Pancreas (tissue), 10 donors: ENCODE measurements at regions not wholly inside any gene's neighbourhood (a gene's known extent, or its start where the extent isn't known, plus 50 kb on each side); places are given as distances from the start of the nearest gene placed in this dataset.

Experiments used
- ATAC-seq, 4 donors: fragments of 200-7000 bp; cut with Tn5 transposase; one replicate each; pipeline versions ENCODE4 v1.8.0 to v1.9.1; 2020; ENCODE audit warnings: mild to moderate bottlenecking in 4 of 4, moderate library complexity in 4 of 4
- DNase-seq, 6 donors: peaks; one replicate each; pipeline ENCODE4 v3.0.0-alpha.2; 2020
- FAIRE-seq: peaks from 2 replicates; lab custom pipeline; 2012; peaks lifted over from hg19 to GRCh38; lab: Jason Lieb, UNC
- H3K27ac ChIP-seq, 4 donors: fragments of 200-600 bp; sonication (generic); 1 replicate in 3 of 4; 2 replicates in 1 of 4; pipeline versions ENCODE4 v1.5.0 to v1.8.0; 2020
- H3K27me3 ChIP-seq, 4 donors: fragments of 200-600 bp; one replicate each; pipeline ENCODE4 v1.8.0; 2021
- H3K36me3 ChIP-seq, 3 donors: fragments of 200-600 bp; sonication (generic) in 1 of 3; one replicate each; pipeline versions ENCODE4 v1.5.0 to v1.8.0; 2020 to 2021
- H3K4me1 ChIP-seq, 3 donors: fragments of 200-600 bp; one replicate each; pipeline ENCODE4 v1.8.0; 2021
- H3K4me3 ChIP-seq, 4 donors: fragments of 200-600 bp; sonication (generic) in 2 of 4; one replicate each; pipeline versions ENCODE4 v1.5.0 to v1.8.0; 2020 to 2021
- H3K9me3 ChIP-seq, 4 donors: fragments of 200-600 bp; one replicate each; pipeline ENCODE4 v1.8.0; 2021
- CTCF ChIP-seq, 4 donors: fragments of 200-600 bp; sonication (generic) in 3 of 4; IDR thresholded peaks; one replicate each; pipeline versions ENCODE4 v1.5.0 to v1.8.0; 2021; ENCODE audit warnings: antibody characterized with exemption in 4 of 4
- WGBS, 2 donors: extraction: QIAGEN DNeasy Blood & Tissue Kit; methylation state at CpG; one replicate each; pipeline ENCODE4 v1.1.7; 2013; 5-methylcytosine and 5-hydroxymethylcytosine counted together
- intact Hi-C, 3 donors: fragments of 100-400 bp; cut with DNase I; formaldehyde crosslinking; loops; one replicate each; pipeline versions ENCODE4 v1.11.1 to v1.14.2; 2022
- donor health status: healthy with polysubstance abuse.
- donor health status: DM: no; HTN: no; CAD: no; lungs with moderate emphysema.
- donor health status: DM: no; HTN: no; CAD: no.
- donor health status: control.
- donor health status: control.
- donor health status: Bipolar disorder and iron deficiency.
- donor health status: DM: yes; HTN: yes; CAD: no.
- donor health status: DM: no; HTN: no; CAD: no.
- donor health status: DM: no; HTN: no; CAD: no.
- donor health status: DM: yes; HTN: yes; CAD: no.

GRCh38 chr6:139839506-139840156 lies 465.2 kb upstream of the CITED2 start:
- no peak overlapping the region for H3K4me3 ChIP-seq
- DNase-seq = peak in 2 of 6 donors; percentile 2 to 29

GRCh38 chr6:139834232-139834631 lies 459.8 kb upstream of the CITED2 start:
- Histone ChIP-seq H3K36me3 (no peaks in the 10 kb centered on the region), H3K27ac (no peak overlapping the region), H3K9me3 (no peaks in the 10 kb centered on the region), H3K4me1 (no peaks in the 10 kb centered on the region), H3K4me3 (no peak overlapping the region), H3K27me3 (no peaks in the 10 kb centered on the region)
- intact Hi-C loops = no loop called here
- no peak for TF ChIP-seq CTCF (IDR thresholded peaks at IDR 0.05)
- WGBS, 2 donors = 74 to 81% methylated on average over 5 of the region's 5 CpGs
- FAIRE-seq (no peak), DNase-seq (no peak), ATAC-seq (no peak)

More at GRCh38 chr6:139839506-139840156, 465.2 kb upstream of the CITED2 start:
- no peaks in the 10 kb centered on the region for H3K9me3 ChIP-seq
- intact Hi-C loops = no loop called here
- no peaks in the 10 kb centered on the region for H3K36me3 ChIP-seq
- H3K27me3 ChIP-seq = no peaks in the 10 kb centered on the region
- FAIRE-seq (no peak), ATAC-seq (peak in 3 of 4 donors; percentile 39 to 83 (median 83))
- peak overlapping the region in 1 of 4 donors; percentile 41 for H3K27ac ChIP-seq
- no peak for TF ChIP-seq CTCF (IDR thresholded peaks at IDR 0.05)
- peaks cover 0 to 7% (median 0%) of the 10 kb centered on the region in 3 donors for H3K4me1 ChIP-seq
- 84 to 93% methylated on average over 7 of the region's 7 CpGs for WGBS, 2 donors

- intact Hi-C loops = no loop called here
- DNase-seq (no peak), FAIRE-seq (no peak), ATAC-seq (peak in 1 of 4 donors; percentile 41)
- no peaks in the 10 kb centered on the region for H3K4me1 ChIP-seq
- no peaks in the 10 kb centered on the region for H3K36me3 ChIP-seq
- no peak overlapping the region for H3K4me3 ChIP-seq
- no peak overlapping the region for H3K27ac ChIP-seq
- WGBS, 2 donors = 56 to 70% methylated on average over 4 of the region's 4 CpGs
- no peaks in the 10 kb centered on the region for H3K9me3 ChIP-seq
- TF ChIP-seq CTCF (IDR thresholded peaks at IDR 0.05) = no peak
- no peaks in the 10 kb centered on the region for H3K27me3 ChIP-seq
These were observed 459.1 kb upstream of the CITED2 start for GRCh38 chr6:139833592-139833991.

GRCh38 chr6:139832493-139833305 lies 458.3 kb upstream of the CITED2 start:
- ATAC-seq (no peak), DNase-seq (no peak), FAIRE-seq (no peak)
- no peak for TF ChIP-seq CTCF (IDR thresholded peaks at IDR 0.05)
- H3K4me3 ChIP-seq = no peak overlapping the region
- H3K27ac ChIP-seq = no peak overlapping the region
- intact Hi-C loops = no loop called here
- H3K27me3 ChIP-seq = no peaks in the 10 kb centered on the region
- no peaks in the 10 kb centered on the region for H3K4me1 ChIP-seq
- no peaks in the 10 kb centered on the region for H3K9me3 ChIP-seq
- no peaks in the 10 kb centered on the region for H3K36me3 ChIP-seq
- 88 to 92% methylated on average over 15 of the region's 15 CpGs for WGBS, 2 donors

- DNase-seq (no peak), FAIRE-seq (no peak), ATAC-seq (no peak)
- WGBS, 2 donors = 64 to 67% methylated on average over 4 of the region's 4 CpGs
- intact Hi-C loops = no loop called here
- TF ChIP-seq CTCF (IDR thresholded peaks at IDR 0.05) = no peak
- no peaks in the 10 kb centered on the region for H3K27me3 ChIP-seq
- H3K9me3 ChIP-seq = no peaks in the 10 kb centered on the region
- H3K4me3 ChIP-seq = no peak overlapping the region
- no peak overlapping the region for H3K27ac ChIP-seq
- H3K4me1 ChIP-seq = no peaks in the 10 kb centered on the region
- H3K36me3 ChIP-seq = no peaks in the 10 kb centered on the region
These were observed 455.1 kb upstream of the CITED2 start for GRCh38 chr6:139829576-139829975.
